ENCODE measurements at regions not wholly inside any gene's neighbourhood (a gene's known extent, or its start where the extent isn't known, plus 50 kb on each side); places are given as distances from the start of the nearest gene placed in this dataset.

DNA sequence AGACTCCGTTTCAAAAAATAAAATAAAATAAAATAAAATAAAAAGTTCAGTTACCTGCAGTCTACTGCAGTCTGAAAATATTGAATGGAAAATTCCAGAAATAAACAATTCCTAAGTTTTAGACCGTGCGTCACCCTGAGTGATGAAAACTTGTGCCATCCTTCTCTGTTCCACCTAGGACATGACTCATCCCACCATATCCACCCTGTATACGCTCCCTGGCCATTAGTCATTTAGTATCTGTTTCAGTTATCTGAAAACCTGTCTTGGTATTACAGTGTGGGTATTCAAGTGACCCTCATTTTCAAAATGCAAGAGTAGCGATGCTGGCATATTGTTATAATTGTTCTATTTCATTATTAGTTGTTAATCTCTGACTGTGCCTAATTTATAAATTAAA lies 51.8 kb upstream of the TEX48 start:
- dilution Hi-C loops (cut with HindIII; ENCODE audit: low sequenced_read_pairs, unreplicated experiment) = no loop called here
- Histone ChIP-seq H4K8ac (ENCODE audit: low read depth in 2 of 2, low read length in 2 of 2) (no peak overlapping the region), H3K79me1 (ENCODE audit: low read depth in 1 of 2, low read length in 2 of 2) (no peaks in the 10 kb centered on the region), H3K4me2 (ENCODE audit: low read depth, low read length) (no peak overlapping the region), H3K9me1 (ENCODE audit: insufficient read depth, low read length) (no peaks in the 10 kb centered on the region; the same call in 1 of the 2 replicates), H3K18ac (ENCODE audit: low read depth, low read length) (no peak overlapping the region), H2AFZ (replicated peaks; ENCODE audit: low read length, poor library complexity) (no peak overlapping the region), H3K9ac (ENCODE audit: low read depth, low read length) (no peak overlapping the region), H4K5ac (ENCODE audit: low read depth, low read length) (no peak overlapping the region), H2BK5ac (ENCODE audit: low read depth, low read length, poor library complexity, severe bottlenecking) (no peak overlapping the region), H3K4me1 (ENCODE audit: control insufficient read depth, insufficient read depth, low read length) (peaks cover 2% of the 10 kb centered on the region; the same call in 1 of the 2 replicates), H3K9me3 (ENCODE audit: control insufficient read depth, insufficient read depth, low read length) (no peaks in the 10 kb centered on the region), H3K4ac (ENCODE audit: low read depth, low read length) (no peak overlapping the region), H2BK15ac (ENCODE audit: low read depth, low read length) (no peak overlapping the region), H3K4me3 (ENCODE audit: insufficient read depth, low read depth, low read length) (no peak overlapping the region), H4K20me1 (ENCODE audit: insufficient read depth, low read length) (no peaks in the 10 kb centered on the region), H3K27ac (ENCODE audit: insufficient read depth, low read length) (no peak overlapping the region), H3K23ac (ENCODE audit: low read depth, low read length) (no peak overlapping the region), H3K36me3 (ENCODE audit: control insufficient read depth, insufficient read depth, low read length) (no peaks in the 10 kb centered on the region), H2BK120ac (ENCODE audit: low read depth, low read length) (no peak overlapping the region), H3K56ac (ENCODE audit: extremely low read depth, insufficient read depth, low read length) (no peak overlapping the region), H2AK9ac (replicated peaks; ENCODE audit: low read depth, low read length, poor library complexity) (no peak overlapping the region), H3K14ac (replicated peaks; ENCODE audit: low read depth, low read length) (no peak overlapping the region), H2AK5ac (ENCODE audit: low read depth, low read length) (no peak overlapping the region), H2BK20ac (ENCODE audit: low read depth, low read length) (no peak overlapping the region), H3K27me3 (ENCODE audit: control insufficient read depth, insufficient read depth, low read length) (no peaks in the 10 kb centered on the region; the same call in none of the 2 replicates), H4K91ac (ENCODE audit: insufficient read depth, low read depth, low read length) (no peak overlapping the region)
- ChIA-PET CTCF (interaction anchor here (1.4 to 1.6 kb wide), 2 partner anchors 53 to 173 kb away, joined by 5 to 6 read pairs; no protein-coding TSS in a partner anchor), POLR2A (ENCODE audit: unreplicated experiment) (no interaction called here)
- BruUV-seq (replicated peaks) = no TSS peak
- ATAC-seq (ENCODE audit: low read depth) (0 out of 2 replicates have a peak, but pooled peaks have one; percentile 35), DNase-seq (peak; percentile 60)
- TF ChIP-seq FOS (IDR thresholded peaks at IDR 0.05; ENCODE audit: low read depth, low read length) (peak; percentile 58; the same call in 1 of the 2 replicates), CEBPB (IDR thresholded peaks at IDR 0.05; ENCODE audit: low read depth, low read length) (peak; percentile 28; the same call in 1 of the 2 replicates), SMC3 (IDR thresholded peaks at IDR 0.05; ENCODE audit: low read depth, low read length) (no peak)
- in situ Hi-C loops (cut with MboI; ENCODE audit: low sequenced_read_pairs) = loop anchor here (10.0 kb wide), 2 partner anchors 329 to 791 kb away; no protein-coding TSS in a partner anchor
- WGBS, 2 experiments (ENCODE audit: extremely low coverage in 2 of 2, insufficient read length in 1 of 2) = no CpG with 5 or more reads among the region's 5 CpGs
- intact Hi-C loops (cut with micrococcal nuclease) = no loop called here

All from IMR-90 (cell line).